Urinary bladder (tissue), 3 donors: ENCODE measurements at regions not wholly inside any gene's neighbourhood (a gene's known extent, or its start where the extent isn't known, plus 50 kb on each side); places are given as distances from the start of the nearest gene placed in this dataset.
"Not testable (repeated sequence)": the region's sequence is repeated elsewhere in the genome, so short reads cannot be mapped to it uniquely, and the experiment has no call there.

Experiments used
- DNase-seq: peaks from one replicate; pipeline ENCODE4 v3.0.0-alpha.2; 2015; ENCODE audit errors: extremely low spot score
- H3K27ac ChIP-seq: one replicate; pipeline ENCODE4 v1.5.1; 2013; ENCODE audit warnings: low read depth, mild to moderate bottlenecking, moderate library complexity
- H3K36me3 ChIP-seq: one replicate; pipeline ENCODE4 v1.6.1; 2013; ENCODE audit warnings: mild to moderate bottlenecking, moderate library complexity; ENCODE audit not compliant: insufficient read depth
- H3K4me1 ChIP-seq: one replicate; pipeline ENCODE4 v1.6.1; 2013; ENCODE audit warnings: mild to moderate bottlenecking, moderate library complexity; ENCODE audit not compliant: insufficient read depth
- H3K4me3 ChIP-seq: one replicate; pipeline ENCODE4 v1.5.1; 2013; ENCODE audit warnings: low read depth, low read length
- WGBS: extraction: QIAGEN DNeasy Blood & Tissue Kit; methylation state at CpG from one replicate; pipeline ENCODE4 v1.1.7; 2013; 5-methylcytosine and 5-hydroxymethylcytosine counted together
- donor health status: healthy with polysubstance abuse.
- donor health status: healthy.

- no peak overlapping the region for H3K4me3 ChIP-seq
- H3K27ac ChIP-seq = no peak overlapping the region
- no peaks in the 10 kb centered on the region for H3K4me1 ChIP-seq
- H3K36me3 ChIP-seq = no peaks in the 10 kb centered on the region
- 77% methylated on average over 3 of the region's 3 CpGs for WGBS
- no peak for DNase-seq
Observed at GRCh38 chr2:238527565-238527964, 100.8 kb downstream of the ASB1 start.

GRCh38 chr2:238528953-238529781 lies 102.4 kb downstream of the ASB1 start:
- WGBS = 75% methylated on average over 10 of the region's 10 CpGs
- Histone ChIP-seq H3K4me1 (no peaks in the 10 kb centered on the region), H3K4me3 (no peak overlapping the region), H3K27ac (no peak overlapping the region), H3K36me3 (no peaks in the 10 kb centered on the region)
- peak; percentile 49 for DNase-seq

DNA sequence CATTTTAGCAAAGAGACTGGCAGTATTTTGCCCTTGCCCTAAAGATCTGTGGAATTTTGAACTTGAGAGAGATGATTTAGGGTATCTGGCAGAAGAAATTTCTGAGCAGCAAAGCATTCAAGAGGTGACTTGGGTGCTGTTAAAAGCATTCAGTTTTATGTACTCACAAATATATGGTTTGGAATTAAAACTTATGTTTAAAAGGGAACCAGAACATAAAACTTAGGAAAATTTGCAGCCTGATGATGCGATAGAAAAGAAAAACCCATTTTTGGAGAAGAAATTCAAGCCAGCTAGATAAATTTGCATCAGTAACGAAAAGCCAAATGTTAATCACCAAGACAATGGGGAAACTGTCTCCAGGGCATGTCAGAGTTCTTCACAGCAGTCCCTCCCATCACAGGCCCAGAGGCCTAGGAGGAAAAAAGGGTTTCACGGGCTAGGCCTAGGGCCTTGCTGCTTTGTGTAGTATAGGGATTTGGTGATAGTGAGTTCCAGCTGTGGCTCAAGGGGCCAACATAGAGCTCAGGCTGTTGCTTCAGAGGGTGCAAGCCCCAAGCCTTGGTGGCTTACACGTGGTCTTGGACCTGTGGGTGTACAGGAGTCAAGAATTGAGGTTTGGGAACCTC lies 104.4 kb downstream of the ASB1 start:
- DNase-seq, H3K4me3 ChIP-seq, H3K4me1 ChIP-seq, H3K27ac ChIP-seq, H3K36me3 ChIP-seq: not testable (repeated sequence)
- 82% methylated on average over 4 of the region's 4 CpGs for WGBS

GRCh38 chr2:238543732-238544131 lies 117.0 kb downstream of the ASB1 start:
- not testable (repeated sequence) for H3K36me3 ChIP-seq, H3K4me3 ChIP-seq, H3K27ac ChIP-seq, DNase-seq, H3K4me1 ChIP-seq
- WGBS = 74% methylated on average over 3 of the region's 3 CpGs

DNA sequence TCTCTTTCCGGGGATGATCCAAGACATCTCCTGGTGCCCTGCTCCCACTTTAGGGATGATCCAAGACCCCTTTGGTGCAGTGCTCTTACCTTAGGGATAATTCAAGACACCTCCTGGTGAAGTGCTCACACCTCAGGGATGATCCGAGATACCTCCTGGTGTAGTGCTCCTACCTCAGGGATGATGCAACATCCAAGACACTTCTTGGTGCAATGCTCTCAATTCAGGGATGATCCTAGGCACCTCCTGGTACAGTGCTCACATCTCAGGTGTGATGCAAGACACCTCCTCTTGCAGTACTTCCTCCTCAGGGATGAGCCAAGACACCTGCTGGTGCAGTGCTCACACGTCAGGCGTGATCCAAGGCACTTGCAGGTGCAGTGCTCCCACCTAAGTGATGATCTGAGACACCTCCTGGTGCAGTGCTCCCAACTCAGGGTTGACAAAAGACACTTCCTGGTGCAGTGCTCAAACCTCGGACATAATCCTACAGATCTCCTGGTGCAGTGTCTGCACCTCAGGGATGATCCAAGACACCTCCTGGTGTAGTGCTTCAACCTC lies 122.3 kb downstream of the ASB1 start:
- H3K27ac ChIP-seq = no peak overlapping the region
- no peaks in the 10 kb centered on the region for H3K36me3 ChIP-seq
- H3K4me1 ChIP-seq = no peaks in the 10 kb centered on the region
- WGBS = 95% methylated on average over 5 of the region's 5 CpGs
- no peak overlapping the region for H3K4me3 ChIP-seq
- no peak for DNase-seq

DNA sequence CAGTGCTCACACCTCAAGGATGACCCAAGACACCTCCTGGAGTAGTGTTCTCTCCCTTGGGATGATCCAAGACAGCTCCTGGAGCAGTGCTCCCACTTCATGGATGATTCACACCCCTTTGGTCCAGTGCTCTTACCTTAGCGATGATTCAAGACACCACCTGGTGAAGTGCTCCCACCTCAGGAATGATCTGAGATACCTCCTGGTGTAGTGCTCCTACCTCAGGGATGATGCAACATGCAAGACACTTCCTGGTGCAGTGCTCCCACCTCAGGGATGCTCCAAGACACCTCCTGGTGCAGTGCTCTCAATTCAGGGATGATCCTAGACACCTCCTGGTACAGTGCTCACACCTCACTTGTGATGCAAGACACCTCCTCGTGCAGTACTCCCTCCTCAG lies 123.1 kb downstream of the ASB1 start:
- WGBS = 98% methylated on average over 2 of the region's 2 CpGs
- Histone ChIP-seq H3K36me3 (no peaks in the 10 kb centered on the region), H3K4me3 (no peak overlapping the region), H3K27ac (no peak overlapping the region), H3K4me1 (no peaks in the 10 kb centered on the region)
- no peak for DNase-seq

- no peaks in the 10 kb centered on the region for H3K4me1 ChIP-seq
- no peaks in the 10 kb centered on the region for H3K36me3 ChIP-seq
- no peak overlapping the region for H3K27ac ChIP-seq
- DNase-seq = no peak
- H3K4me3 ChIP-seq = no peak overlapping the region
- 91% methylated on average over 3 of the region's 3 CpGs for WGBS
Observed at GRCh38 chr2:238551091-238551490, 124.4 kb downstream of the ASB1 start.

DNA sequence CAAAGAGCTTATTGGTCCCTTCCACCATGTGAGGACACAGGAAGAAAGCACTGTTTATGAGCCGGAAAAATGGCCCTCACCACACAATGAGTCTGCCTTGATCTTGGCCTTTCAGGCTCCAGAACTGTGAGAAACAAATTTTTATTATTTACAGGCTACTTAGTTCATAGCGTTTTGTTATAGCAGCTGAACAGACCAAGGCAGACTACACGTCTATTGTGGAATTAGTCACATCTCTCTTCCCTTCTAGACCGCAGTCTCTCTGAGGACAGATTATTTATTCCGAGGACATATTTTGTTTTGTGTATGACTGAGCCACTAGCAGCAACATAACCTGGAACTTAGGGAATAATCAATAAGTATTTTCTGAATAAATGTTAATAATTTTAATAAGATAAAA lies 125.5 kb downstream of the ASB1 start:
- Histone ChIP-seq H3K4me3 (no peak overlapping the region), H3K27ac (no peak overlapping the region), H3K36me3 (no peaks in the 10 kb centered on the region), H3K4me1 (no peaks in the 10 kb centered on the region)
- WGBS = 96% methylated on average over 5 of the region's 5 CpGs
- no peak for DNase-seq

DNA sequence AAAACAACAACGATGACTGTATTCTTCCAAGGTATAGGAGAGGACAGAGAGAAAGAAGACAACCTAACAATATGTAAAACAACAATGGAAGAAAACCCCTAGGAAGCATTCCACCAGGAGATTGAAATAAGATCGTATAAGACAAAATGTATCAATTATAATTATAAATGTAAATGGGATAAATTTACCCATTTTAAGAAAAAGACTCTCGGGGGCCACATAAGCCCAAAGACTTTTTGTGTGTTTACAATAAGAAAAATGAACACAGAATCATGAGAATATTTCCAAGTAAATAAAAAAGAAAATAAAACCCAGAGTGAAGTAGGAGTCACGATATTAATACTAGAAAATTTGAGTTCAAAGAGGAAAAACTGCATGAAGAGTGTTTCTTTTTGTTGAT lies 126.4 kb downstream of the ASB1 start:
- no peak overlapping the region for H3K27ac ChIP-seq
- H3K4me1 ChIP-seq = no peaks in the 10 kb centered on the region
- 95% methylated on average over 4 of the region's 4 CpGs for WGBS
- no peak overlapping the region for H3K4me3 ChIP-seq
- no peaks in the 10 kb centered on the region for H3K36me3 ChIP-seq
- no peak for DNase-seq

DNA sequence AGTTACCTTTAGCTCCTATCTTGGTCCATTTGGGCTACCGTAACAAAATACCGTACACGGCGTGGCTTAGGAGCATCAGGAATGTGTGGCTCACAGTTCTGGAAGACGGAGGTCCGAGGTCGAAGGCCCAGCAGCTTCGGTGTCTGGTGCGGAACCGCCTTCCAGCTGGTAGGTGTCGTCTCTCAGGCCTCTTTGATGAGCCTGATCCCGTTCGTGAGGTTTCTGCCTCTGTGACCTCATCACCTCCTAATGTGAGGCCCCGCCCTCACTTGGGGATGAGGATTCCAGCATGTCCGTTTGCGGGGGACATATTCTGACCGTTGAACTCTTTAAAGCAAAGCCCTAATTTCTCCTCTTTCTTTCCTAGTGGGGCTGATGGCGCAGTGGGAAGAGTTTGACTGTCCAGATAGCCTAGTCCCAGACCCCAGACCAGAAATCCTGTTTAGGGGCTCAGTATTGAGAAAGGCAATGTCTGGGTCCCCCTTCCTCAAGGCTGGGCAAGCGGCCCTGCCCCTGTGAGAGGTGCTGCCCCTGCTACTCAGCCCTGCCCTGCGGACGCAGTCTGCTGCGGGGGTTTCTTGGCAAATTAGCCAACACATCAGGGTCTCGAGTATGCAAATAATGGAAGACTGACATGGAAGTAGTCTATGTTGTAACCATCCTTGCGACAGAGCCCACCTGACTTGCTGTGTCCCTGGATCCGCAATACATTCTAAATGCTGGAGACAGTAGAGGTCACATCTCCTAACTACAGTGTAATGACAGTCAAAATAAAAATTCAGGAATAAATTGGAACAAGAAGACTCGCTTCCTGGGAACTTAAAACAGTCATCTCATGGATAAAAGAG lies 128.0 kb downstream of the ASB1 start:
- H3K4me1 ChIP-seq = no peaks in the 10 kb centered on the region
- no peaks in the 10 kb centered on the region for H3K36me3 ChIP-seq
- 77% methylated on average over 26 of the region's 26 CpGs for WGBS
- no peak for DNase-seq
- H3K4me3 ChIP-seq = no peak overlapping the region
- H3K27ac ChIP-seq = no peak overlapping the region

DNA sequence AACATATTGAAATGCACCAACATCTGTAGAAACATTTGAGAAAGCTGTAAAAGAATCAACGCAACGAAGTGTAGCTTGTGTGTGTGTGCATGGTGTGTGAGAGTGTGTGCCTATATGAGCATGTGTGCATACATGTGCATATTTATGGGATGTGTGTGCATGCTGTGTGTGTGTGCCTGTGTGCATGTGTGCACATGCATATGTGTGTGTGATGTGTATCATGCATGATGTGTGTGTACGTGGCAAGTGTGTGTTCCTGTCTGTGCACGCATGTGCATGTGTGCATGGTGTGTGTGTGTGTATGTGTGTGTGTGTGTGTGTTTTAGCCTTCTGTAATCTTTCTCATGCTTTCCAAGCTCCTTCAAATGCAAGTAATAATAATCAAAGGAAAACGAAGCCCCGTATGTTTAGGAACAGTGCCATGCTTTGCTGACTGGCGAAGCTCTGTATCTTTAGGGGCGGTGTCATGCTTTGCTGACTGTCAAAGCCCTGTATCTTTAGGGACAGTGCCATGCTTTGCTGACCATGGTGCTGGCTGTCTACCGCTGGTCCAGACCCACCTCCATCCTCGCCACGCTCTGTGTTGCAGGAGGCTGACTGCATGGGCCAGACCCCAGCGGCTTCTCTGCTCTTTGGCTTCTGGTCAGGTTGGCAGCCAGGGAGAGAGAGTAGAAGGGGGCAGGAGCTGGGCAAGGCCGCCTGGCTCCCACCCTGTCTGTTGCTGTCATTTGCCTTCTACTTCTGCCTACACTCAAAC lies 129.2 kb downstream of the ASB1 start:
- H3K27ac ChIP-seq = no peak overlapping the region
- no peaks in the 10 kb centered on the region for H3K36me3 ChIP-seq
- DNase-seq = no peak
- H3K4me3 ChIP-seq = no peak overlapping the region
- H3K4me1 ChIP-seq = no peaks in the 10 kb centered on the region
- WGBS = 86% methylated on average over 13 of the region's 13 CpGs

GRCh38 chr2:238557431-238557830 lies 130.7 kb downstream of the ASB1 start:
- Histone ChIP-seq H3K36me3 (no peaks in the 10 kb centered on the region), H3K4me3 (no peak overlapping the region), H3K27ac (no peak overlapping the region), H3K4me1 (no peaks in the 10 kb centered on the region)
- DNase-seq = no peak
- WGBS = 95% methylated on average over 5 of the region's 5 CpGs

DNA sequence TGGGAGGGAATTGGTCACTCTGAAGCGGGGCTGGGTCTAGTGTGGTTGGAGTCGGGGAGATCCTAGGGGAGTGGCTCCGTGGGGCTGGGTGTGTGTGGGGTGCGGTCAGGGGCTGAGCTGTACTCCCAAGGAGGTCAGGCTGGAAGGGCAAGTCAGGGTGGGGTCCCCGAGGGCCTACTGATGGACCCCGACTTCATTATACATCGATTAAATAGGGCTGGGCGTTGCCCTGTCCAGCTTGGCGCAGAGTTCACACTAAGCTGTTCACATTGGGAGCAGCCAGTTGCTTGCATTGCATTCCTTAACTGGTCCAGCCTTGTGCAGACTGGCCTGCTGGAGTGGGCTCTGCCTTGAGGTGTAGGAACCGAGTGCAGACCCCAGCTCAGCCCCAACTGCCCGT lies 131.2 kb downstream of the ASB1 start:
- 82% methylated on average over 11 of the region's 11 CpGs for WGBS
- Histone ChIP-seq H3K27ac (no peak overlapping the region), H3K36me3 (no peaks in the 10 kb centered on the region), H3K4me3 (no peak overlapping the region), H3K4me1 (no peaks in the 10 kb centered on the region)
- DNase-seq = no peak
